Esophagus (tissue), 2 donors: ENCODE measurements at regions not wholly inside any gene's neighbourhood (a gene's known extent, or its start where the extent isn't known, plus 50 kb on each side); places are given as distances from the start of the nearest gene placed in this dataset.

ENCODE experiments used
- H3K27ac ChIP-seq, 2 donors: one replicate each; pipeline ENCODE4 v1.5.1; 2013; ENCODE audit warnings: low read depth in 2 of 2, mild to moderate bottlenecking in 2 of 2, inconsistent platforms in 1 of 2, low read length in 1 of 2, moderate library complexity in 1 of 2
- H3K27me3 ChIP-seq, 2 donors: one replicate each; pipeline ENCODE4 v1.6.1; 2013; ENCODE audit warnings: low read length in 2 of 2, control low read depth in 1 of 2, mild to moderate bottlenecking in 1 of 2; ENCODE audit not compliant: insufficient read depth in 2 of 2, control insufficient read depth in 1 of 2
- H3K36me3 ChIP-seq, 2 donors: one replicate each; pipeline ENCODE4 v1.6.1; 2013; ENCODE audit warnings: low read length in 1 of 2; ENCODE audit not compliant: control insufficient read depth in 2 of 2, insufficient read depth in 2 of 2
- H3K4me1 ChIP-seq, 2 donors: one replicate each; pipeline ENCODE4 v1.6.1; 2013; ENCODE audit warnings: low read length in 1 of 2; ENCODE audit not compliant: control insufficient read depth in 2 of 2, insufficient read depth in 2 of 2
- H3K4me3 ChIP-seq, 2 donors: one replicate each; pipeline ENCODE4 v1.5.1; 2013; ENCODE audit warnings: low read length in 2 of 2, mild to moderate bottlenecking in 2 of 2, low read depth in 1 of 2, moderate library complexity in 1 of 2
- H3K9me3 ChIP-seq, 2 donors: one replicate each; pipeline ENCODE4 v1.6.1; 2013; ENCODE audit warnings: mild to moderate bottlenecking in 2 of 2, low read depth in 1 of 2, low read length in 1 of 2, moderate library complexity in 1 of 2; ENCODE audit not compliant: control insufficient read depth in 2 of 2, insufficient read depth in 1 of 2
- WGBS, 2 donors: extraction: QIAGEN DNeasy Blood & Tissue Kit; methylation state at CpG; one replicate each; pipeline ENCODE4 v1.1.7; 2013; 5-methylcytosine and 5-hydroxymethylcytosine counted together
- donor health status: healthy with polysubstance abuse.
- donor health status: Bipolar disorder and iron deficiency.

DNA sequence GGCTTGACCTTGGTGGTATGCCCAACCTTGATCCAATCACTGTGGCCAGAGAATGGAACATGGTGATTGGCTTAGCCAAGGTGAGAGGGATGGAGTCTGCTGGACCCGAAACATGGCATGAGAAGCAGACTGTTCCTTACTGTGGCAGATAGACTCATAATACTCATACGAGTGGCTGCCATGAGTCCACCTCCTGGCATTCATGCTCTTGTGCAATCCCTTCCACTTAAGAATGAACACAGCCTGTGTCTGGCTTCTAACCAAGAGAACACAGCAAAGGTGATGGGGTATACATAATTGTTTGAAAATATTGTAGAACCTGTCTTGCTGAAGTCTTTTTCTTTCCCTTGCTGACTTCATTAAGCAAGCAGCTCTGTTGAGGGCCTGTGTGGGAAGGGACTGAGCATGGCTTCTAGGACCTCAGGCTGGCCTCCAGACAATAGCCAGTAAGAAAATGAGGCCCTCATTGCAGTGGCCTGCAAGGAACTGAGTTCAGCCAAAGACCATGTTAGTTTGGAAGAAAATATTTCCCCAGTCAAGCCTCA is 85.9 kb downstream of the ZNF281 start:
- no peaks in the 10 kb centered on the region for H3K36me3 ChIP-seq
- peaks cover 0 to 2% of the 10 kb centered on the region in 2 donors for H3K9me3 ChIP-seq
- 89 to 92% methylated on average over 2 of the region's 2 CpGs for WGBS, 2 donors
- no peak overlapping the region for H3K4me3 ChIP-seq
- peaks cover 0 to 3% of the 10 kb centered on the region in 2 donors for H3K4me1 ChIP-seq
- no peak overlapping the region for H3K27ac ChIP-seq
- H3K27me3 ChIP-seq: no peaks in the 10 kb centered on the region

DNA sequence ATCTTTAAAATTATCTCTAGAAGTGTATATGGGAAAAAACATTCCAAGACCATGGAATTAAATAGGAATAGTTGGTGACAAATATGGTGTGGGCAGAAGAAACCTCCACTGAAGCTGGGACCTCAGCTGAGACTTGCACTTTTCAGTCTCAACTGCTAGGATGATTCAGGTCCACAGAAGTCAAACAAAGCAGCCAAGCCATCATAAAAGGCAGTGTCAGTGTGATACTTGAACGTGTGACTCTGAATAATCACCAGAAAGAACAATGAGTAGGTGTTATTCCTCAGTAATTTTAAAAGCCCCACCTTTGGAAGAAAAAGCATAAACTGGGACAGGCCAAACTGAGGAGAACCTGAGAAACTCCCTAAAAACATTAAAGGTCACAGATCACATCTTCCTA is 90.7 kb downstream of the ZNF281 start:
- H3K27me3 ChIP-seq: no peaks in the 10 kb centered on the region
- no peaks in the 10 kb centered on the region for H3K36me3 ChIP-seq
- H3K27ac ChIP-seq: no peak overlapping the region
- peaks cover 0 to 1% of the 10 kb centered on the region in 2 donors for H3K9me3 ChIP-seq
- H3K4me1 ChIP-seq: peaks cover 0 to 3% of the 10 kb centered on the region in 2 donors
- WGBS, 2 donors: 50 to 51% methylated on average over 1 of the region's 1 CpG
- no peak overlapping the region for H3K4me3 ChIP-seq

DNA sequence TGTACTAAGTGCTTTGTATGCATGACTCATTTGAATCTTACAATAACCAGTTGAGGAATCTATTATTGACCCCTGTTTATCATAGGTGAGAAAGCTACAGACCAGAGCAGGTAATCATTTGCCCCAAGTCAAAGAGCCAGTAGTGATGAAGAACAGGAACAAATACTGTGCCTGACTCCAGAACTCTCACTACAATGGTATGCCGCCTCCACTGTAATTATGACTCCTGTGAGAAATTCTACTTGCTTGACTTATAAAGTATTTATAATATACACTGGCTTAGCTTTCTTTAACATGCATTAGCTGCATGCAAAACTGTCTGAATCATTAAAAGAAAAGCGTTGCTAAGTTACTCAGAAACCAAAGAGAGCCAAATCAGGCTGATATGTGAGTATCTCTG is 92.6 kb downstream of the ZNF281 start:
- H3K4me3 ChIP-seq: no peak overlapping the region
- 77 to 82% methylated on average over 2 of the region's 2 CpGs for WGBS, 2 donors

DNA sequence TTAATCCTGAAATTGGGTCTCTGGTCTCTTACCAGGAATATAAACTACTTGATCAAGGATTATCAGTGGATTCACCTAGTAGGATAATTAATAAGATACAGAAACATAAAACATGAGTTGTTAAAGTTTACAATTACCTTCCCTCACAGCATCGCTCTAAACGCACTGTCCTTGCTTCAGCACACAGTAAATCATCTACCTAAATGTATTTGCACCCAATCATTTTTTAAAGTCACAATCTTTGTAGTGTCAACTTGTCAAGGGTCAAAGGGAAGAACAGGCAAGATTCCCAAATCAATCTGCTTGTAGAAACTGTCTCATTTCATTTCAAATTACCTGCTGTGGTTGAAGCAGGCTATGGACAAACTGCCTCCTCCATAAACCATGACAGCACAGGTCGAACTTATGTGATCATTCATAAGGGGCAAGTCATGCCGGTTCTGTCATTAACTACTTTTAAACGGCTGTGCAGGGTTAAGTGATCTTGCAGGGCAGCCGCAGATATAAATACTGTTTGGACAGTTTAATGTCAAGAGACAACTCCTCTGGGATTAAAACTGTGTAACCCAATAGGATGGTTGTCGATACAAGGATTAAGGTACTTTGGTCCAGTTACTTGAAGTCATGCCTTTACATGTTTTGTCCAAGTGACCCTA is 93.6 kb downstream of the ZNF281 start:
- 54 to 59% methylated on average over 7 of the region's 7 CpGs for WGBS, 2 donors
- H3K4me3 ChIP-seq: no peak overlapping the region

More for the DNA sequence above, 92.6 kb downstream of the ZNF281 start:
- H3K4me1 ChIP-seq: no peaks in the 10 kb centered on the region
- no peaks in the 10 kb centered on the region for H3K27me3 ChIP-seq
- H3K9me3 ChIP-seq: no peaks in the 10 kb centered on the region
- H3K36me3 ChIP-seq: no peaks in the 10 kb centered on the region
- no peak overlapping the region for H3K27ac ChIP-seq

DNA sequence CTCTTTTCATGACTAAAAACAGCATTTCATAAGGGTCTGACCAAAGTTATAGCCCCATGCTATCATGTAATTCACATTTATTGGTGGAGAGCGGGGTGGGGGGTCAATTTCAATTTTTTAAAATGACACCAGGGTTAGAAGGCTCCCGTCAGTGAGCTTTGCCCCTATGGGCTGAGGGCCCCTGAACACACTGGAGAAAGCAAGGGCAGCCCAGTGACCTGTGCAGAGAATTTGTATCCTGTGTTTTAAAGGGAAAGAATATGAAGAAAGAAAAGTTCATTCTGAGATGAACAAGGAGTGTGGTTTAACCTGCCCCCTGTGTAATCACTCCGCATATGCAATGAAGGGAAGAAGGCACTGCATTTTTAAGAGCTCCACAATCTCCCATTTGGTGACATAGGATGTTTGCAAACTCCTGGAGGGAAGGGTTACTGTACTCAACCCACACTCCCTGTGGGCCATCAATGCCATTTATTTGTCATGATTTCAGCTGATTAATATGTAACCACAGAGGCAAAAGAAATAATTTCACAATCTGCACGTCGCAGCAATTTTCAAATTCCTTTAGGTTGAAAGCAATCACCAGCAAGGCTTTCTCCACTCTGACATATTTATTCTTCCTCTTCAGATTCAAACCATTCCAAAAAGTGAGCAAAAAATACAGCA is 95.6 kb downstream of the ZNF281 start:
- no peaks in the 10 kb centered on the region for H3K27me3 ChIP-seq
- no peaks in the 10 kb centered on the region for H3K9me3 ChIP-seq
- no peaks in the 10 kb centered on the region for H3K4me1 ChIP-seq
- WGBS, 2 donors: 63 to 73% methylated on average over 5 of the region's 5 CpGs
- H3K36me3 ChIP-seq: no peaks in the 10 kb centered on the region
- H3K27ac ChIP-seq: no peak overlapping the region
- H3K4me3 ChIP-seq: no peak overlapping the region

More for the DNA sequence above, 93.6 kb downstream of the ZNF281 start:
- Histone ChIP-seq H3K36me3 (no peaks in the 10 kb centered on the region), H3K27ac (no peak overlapping the region), H3K4me1 (no peaks in the 10 kb centered on the region), H3K27me3 (no peaks in the 10 kb centered on the region), H3K9me3 (no peaks in the 10 kb centered on the region)

DNA sequence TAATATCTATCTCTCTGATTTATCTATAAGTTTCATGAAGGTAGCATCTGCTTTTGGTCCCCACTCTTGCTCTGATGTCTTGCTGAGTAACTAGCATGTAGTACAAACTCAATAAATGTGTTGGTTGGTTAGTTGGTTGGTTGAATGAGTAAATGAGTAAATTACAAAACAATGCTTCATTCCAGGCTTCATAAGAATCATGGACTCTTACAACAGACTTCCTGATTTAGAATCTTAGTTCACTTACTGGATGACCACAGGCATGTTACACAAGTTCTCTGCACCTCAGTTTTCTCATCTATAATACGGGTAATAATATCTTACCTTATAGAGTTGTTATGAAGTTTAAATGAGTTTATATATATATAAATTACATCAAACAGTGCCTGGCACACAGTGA is 98.6 kb downstream of the ZNF281 start:
- H3K4me3 ChIP-seq: no peak overlapping the region
- no peaks in the 10 kb centered on the region for H3K4me1 ChIP-seq
- no peak overlapping the region for H3K27ac ChIP-seq
- H3K36me3 ChIP-seq: no peaks in the 10 kb centered on the region
- H3K27me3 ChIP-seq: no peaks in the 10 kb centered on the region
- H3K9me3 ChIP-seq: no peaks in the 10 kb centered on the region
- 93 to 97% methylated on average over 1 of the region's 1 CpG for WGBS, 2 donors

DNA sequence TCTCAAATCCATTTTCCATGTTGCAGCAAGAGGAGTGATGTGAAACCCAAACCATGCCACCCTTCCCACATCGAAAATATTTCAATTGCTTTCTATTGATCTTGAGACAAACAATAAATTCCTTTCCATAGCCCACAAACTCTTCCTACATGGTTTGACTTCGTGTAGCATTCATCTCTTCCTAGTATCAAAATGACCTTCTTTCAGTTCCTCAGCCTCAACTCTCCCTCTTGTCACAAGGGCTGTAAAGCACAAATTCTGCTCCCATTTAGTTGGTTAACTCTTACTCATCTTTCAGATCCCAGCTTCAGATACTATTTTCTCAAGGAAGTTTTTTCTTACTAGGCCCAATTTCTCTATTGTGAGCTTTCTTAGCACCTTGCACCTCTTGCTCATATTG is 99.0 kb downstream of the ZNF281 start:
- Histone ChIP-seq H3K4me3 (no peak overlapping the region), H3K27ac (no peak overlapping the region), H3K4me1 (no peaks in the 10 kb centered on the region), H3K36me3 (no peaks in the 10 kb centered on the region), H3K27me3 (no peaks in the 10 kb centered on the region), H3K9me3 (no peaks in the 10 kb centered on the region)
- 86 to 87% methylated on average over 2 of the region's 2 CpGs for WGBS, 2 donors

DNA sequence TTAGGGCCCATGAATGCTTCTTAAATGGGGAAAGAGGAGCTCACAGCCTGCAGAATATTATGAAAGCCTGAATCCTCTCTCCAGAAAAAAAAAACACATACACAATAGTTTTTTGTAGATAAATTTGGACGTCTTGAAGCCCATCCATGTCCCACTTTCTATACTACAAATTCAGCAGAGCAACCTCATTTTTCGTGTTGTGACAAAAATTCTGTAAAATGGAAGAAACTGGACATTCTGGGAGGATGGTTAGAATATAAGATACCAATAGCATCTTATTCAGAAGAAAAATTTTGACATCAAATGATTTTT is 102.1 kb downstream of the ZNF281 start:
- no peak overlapping the region for H3K4me3 ChIP-seq
- no peaks in the 10 kb centered on the region for H3K27me3 ChIP-seq
- H3K4me1 ChIP-seq: no peaks in the 10 kb centered on the region
- no peaks in the 10 kb centered on the region for H3K9me3 ChIP-seq
- WGBS, 2 donors: 67 to 78% methylated on average over 2 of the region's 2 CpGs
- no peak overlapping the region for H3K27ac ChIP-seq
- no peaks in the 10 kb centered on the region for H3K36me3 ChIP-seq

DNA sequence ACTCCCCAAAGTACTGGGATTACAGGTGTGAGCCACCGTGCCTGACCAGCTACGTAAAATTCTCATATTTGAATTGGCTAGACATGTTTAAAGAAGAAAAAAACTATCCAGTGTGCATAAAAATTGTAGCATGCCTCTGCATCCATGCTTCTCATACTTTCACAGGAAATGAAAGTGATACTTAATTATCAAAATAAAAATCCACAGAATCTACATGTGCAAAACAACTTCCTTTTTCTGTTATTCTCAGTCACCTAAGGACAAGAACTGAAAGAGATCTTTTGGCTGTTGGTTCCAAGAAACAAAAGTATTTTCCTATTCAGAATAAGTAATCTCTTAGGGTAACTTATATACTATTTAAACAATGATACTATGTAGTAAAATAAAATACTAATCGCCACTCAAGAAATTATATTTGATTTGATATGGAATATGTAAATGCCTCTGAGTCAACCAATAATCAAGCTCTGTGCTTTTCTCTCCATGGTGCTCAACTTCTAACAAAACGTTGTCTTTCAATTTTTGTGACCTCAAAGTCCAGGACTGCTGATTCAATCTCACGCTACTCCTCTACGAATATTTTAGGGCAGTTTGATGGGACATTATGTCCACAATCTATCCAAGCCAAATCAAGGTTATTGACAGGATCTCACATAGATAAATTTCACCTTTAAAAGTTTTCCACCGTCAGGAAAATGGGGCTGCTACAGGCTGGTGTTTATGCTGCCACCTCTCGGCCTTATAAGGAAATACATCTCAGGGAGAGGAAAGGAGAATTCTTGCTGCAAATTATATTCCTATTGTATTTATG is 102.7 kb downstream of the ZNF281 start:
- 37 to 40% methylated on average over 8 of the region's 8 CpGs for WGBS, 2 donors
- Histone ChIP-seq H3K4me1 (no peaks in the 10 kb centered on the region), H3K36me3 (no peaks in the 10 kb centered on the region), H3K27me3 (no peaks in the 10 kb centered on the region), H3K9me3 (no peaks in the 10 kb centered on the region), H3K27ac (no peak overlapping the region), H3K4me3 (no peak overlapping the region)
